Natural killer cell (primary cell): ENCODE measurements at regions not wholly inside any gene's neighbourhood (a gene's known extent, or its start where the extent isn't known, plus 50 kb on each side); places are given as distances from the start of the nearest gene placed in this dataset.
"Not testable (repeated sequence)": the region's sequence is repeated elsewhere in the genome, so short reads cannot be mapped to it uniquely, and the experiment has no call there.

Experiments used
- ATAC-seq, 3 donors: fragments of 150-1000 bp in 2 of 3; fragments of 200-7000 bp in 1 of 3; cut with Tn5 transposase; 1 replicate in 1 of 3; 2 replicates in 2 of 3; pipeline ENCODE4 v1.10.0; 2021; ENCODE audit warnings: mild to moderate bottlenecking in 2 of 3, moderate library complexity in 2 of 3
- DNase-seq, 2 donors: peaks; one replicate each; pipeline versions ENCODE4 v3.0.0 to v3.0.0-alpha.2; 2013 to 2021; ENCODE audit warnings: mixed read lengths in 1 of 2
- H3K27ac ChIP-seq: one replicate; pipeline ENCODE4 v1.5.1; 2013; ENCODE audit warnings: mild to moderate bottlenecking, low read length
- H3K27me3 ChIP-seq: one replicate; pipeline ENCODE4 v1.6.1; 2013; ENCODE audit warnings: low read length; ENCODE audit not compliant: control insufficient read depth, insufficient read depth
- H3K36me3 ChIP-seq: one replicate; pipeline ENCODE4 v1.6.1; 2013; ENCODE audit warnings: low read length; ENCODE audit not compliant: control insufficient read depth, insufficient read depth
- H3K4me1 ChIP-seq: one replicate; pipeline ENCODE4 v1.6.1; 2013; ENCODE audit warnings: low read length; ENCODE audit not compliant: control insufficient read depth, insufficient read depth
- H3K4me3 ChIP-seq: one replicate; pipeline ENCODE4 v1.5.1; 2013; ENCODE audit warnings: low read length
- H3K9me3 ChIP-seq: one replicate; pipeline ENCODE4 v1.6.1; 2013; ENCODE audit warnings: low read length; ENCODE audit not compliant: control insufficient read depth, insufficient read depth
- H3K27ac Mint-ChIP-seq, 2 donors: one replicate each; pipeline ENCODE4 v1.8.0; 2022; ENCODE audit warnings: mild to moderate bottlenecking in 2 of 2, mixed read lengths in 2 of 2, moderate library complexity in 1 of 2
- H3K27me3 Mint-ChIP-seq, 2 donors: one replicate each; pipeline ENCODE4 v1.8.0; 2022; ENCODE audit warnings: low read depth in 2 of 2, mixed read lengths in 2 of 2
- H3K36me3 Mint-ChIP-seq: one replicate; pipeline ENCODE4 v1.8.0; 2022; ENCODE audit warnings: mixed read lengths
- H3K4me1 Mint-ChIP-seq, 2 donors: one replicate each; pipeline ENCODE4 v1.8.0; 2022; ENCODE audit warnings: mixed read lengths in 2 of 2
- H3K4me3 Mint-ChIP-seq: one replicate; pipeline ENCODE4 v1.8.0; 2022; ENCODE audit warnings: mild to moderate bottlenecking, moderate library complexity, mixed read lengths
- H3K9me3 Mint-ChIP-seq, 2 donors: one replicate each; pipeline ENCODE4 v1.8.0; 2022; ENCODE audit warnings: mixed read lengths in 2 of 2
- CTCF ChIP-seq: fragments of 200-600 bp; IDR thresholded peaks from one replicate; pipeline ENCODE4 v1.8.0; 2022; ENCODE audit warnings: antibody characterized with exemption
- WGBS: methylation state at CpG from one replicate; pipeline ENCODE4 v1.1.7; 2013; ENCODE audit warnings: missing lambda C conversion rate; ENCODE audit not compliant: insufficient coverage; 5-methylcytosine and 5-hydroxymethylcytosine counted together
- intact Hi-C: fragments of 100-400 bp; cut with micrococcal nuclease; formaldehyde crosslinking; loops from one replicate; pipeline ENCODE4 v1.14.2; 2022

GRCh38 chr18:14945984-14946383 is 198.0 kb downstream of the ANKRD30B start:
- no peak overlapping the region for H3K27ac Mint-ChIP-seq
- H3K9me3 ChIP-seq: no peaks in the 10 kb centered on the region
- no peaks in the 10 kb centered on the region for H3K9me3 Mint-ChIP-seq
- no peak overlapping the region for H3K4me3 Mint-ChIP-seq
- H3K4me1 Mint-ChIP-seq: no peaks in the 10 kb centered on the region
- intact Hi-C loops: no loop called here
- 89% methylated on average over 7 of the region's 7 CpGs for WGBS
- no peak overlapping the region for H3K27ac ChIP-seq
- no peaks in the 10 kb centered on the region for H3K4me1 ChIP-seq
- ATAC-seq (no peak), DNase-seq (no peak)
- no peak for TF ChIP-seq CTCF
- H3K36me3 ChIP-seq: no peaks in the 10 kb centered on the region
- H3K4me3 ChIP-seq: no peak overlapping the region
- H3K27me3 Mint-ChIP-seq: no peaks in the 10 kb centered on the region
- H3K36me3 Mint-ChIP-seq: no peaks in the 10 kb centered on the region
- no peaks in the 10 kb centered on the region for H3K27me3 ChIP-seq

DNA sequence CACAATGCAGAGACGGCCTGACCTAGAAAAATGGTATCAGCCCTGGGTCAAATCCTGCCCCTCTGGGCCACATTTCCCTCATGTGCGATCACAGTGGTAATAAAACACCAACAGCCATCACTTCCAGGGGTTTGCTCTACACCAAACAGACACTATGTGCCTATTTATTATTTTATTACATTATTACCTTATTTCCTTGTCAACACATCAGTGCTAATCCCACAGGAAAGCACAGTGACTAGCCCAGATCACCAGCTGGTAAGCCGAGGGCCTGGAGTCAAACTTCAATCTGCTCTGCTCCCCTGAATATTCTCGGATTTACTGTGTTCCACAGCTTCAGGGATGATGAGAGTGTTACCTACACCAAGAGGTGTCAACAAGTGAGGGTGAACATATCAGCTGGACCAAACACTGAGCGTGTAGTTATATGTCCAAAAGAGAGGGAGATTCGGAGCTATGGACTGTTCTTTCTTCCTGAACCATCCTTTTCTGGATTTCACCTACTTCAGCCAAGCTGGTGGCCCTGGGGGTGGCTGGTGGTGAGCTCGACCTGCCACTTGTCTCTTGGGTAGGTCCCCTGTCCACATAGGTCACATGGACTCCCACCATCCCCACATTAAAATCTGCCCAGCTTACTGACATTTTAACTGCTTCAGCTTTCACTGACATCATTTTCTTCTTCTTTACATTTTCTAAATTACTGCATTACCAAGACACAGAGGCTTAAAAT is 198.9 kb downstream of the ANKRD30B start:
- not testable (repeated sequence) for ATAC-seq

DNA sequence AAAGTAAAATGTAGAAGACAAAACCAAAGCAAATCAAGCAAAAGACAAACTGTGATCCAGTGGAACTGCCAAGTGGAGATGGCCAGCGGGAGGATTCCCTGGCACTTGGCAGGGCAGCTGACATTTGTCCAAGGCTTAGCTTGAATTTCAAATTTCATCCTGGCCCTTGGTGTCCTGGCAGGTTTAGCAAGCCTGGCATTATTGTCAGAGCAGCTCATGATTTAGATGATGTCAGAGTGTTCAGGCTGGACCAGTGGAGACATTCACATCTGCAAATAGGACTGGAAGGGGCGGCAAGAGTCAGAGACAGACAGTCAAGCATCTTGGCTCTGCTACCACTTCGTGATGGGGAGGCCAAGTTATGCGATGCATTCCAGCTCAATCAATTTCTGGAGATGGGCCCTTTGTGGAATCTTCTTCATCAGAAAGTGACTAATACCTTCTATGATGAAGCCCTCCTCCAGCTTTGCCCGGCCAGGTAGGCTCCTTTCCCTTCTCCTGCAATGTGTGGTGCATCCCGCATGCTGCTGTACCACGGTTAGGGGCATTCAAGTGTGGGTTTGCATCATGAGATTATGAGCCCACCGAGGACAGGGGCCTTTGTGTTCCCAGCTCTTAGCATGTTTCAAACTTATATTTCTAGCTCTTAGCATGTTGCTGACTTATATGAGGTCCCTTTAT is 199.7 kb downstream of the ANKRD30B start:
- H3K36me3 Mint-ChIP-seq: no peaks in the 10 kb centered on the region
- no peaks in the 10 kb centered on the region for H3K27me3 ChIP-seq
- TF ChIP-seq CTCF: no peak
- H3K27me3 Mint-ChIP-seq: no peaks in the 10 kb centered on the region
- no peaks in the 10 kb centered on the region for H3K9me3 Mint-ChIP-seq
- no peak overlapping the region for H3K27ac ChIP-seq
- no peaks in the 10 kb centered on the region for H3K4me1 ChIP-seq
- H3K9me3 ChIP-seq: no peaks in the 10 kb centered on the region
- no peak overlapping the region for H3K4me3 ChIP-seq
- no peaks in the 10 kb centered on the region for H3K4me1 Mint-ChIP-seq
- intact Hi-C loops: no loop called here
- no peak overlapping the region for H3K4me3 Mint-ChIP-seq
- H3K27ac Mint-ChIP-seq: no peak overlapping the region
- 74% methylated on average over 7 of the region's 8 CpGs for WGBS
- ATAC-seq (no peak), DNase-seq (no peak)
- no peaks in the 10 kb centered on the region for H3K36me3 ChIP-seq

More for the DNA sequence above, 198.9 kb downstream of the ANKRD30B start:
- 69% methylated on average over 7 of the region's 7 CpGs for WGBS
- H3K9me3 Mint-ChIP-seq, H3K4me3 ChIP-seq, H3K27ac ChIP-seq, H3K36me3 ChIP-seq, H3K4me1 ChIP-seq, H3K9me3 ChIP-seq, H3K27me3 Mint-ChIP-seq, H3K36me3 Mint-ChIP-seq, H3K27me3 ChIP-seq, H3K27ac Mint-ChIP-seq, intact Hi-C loops, DNase-seq, H3K4me1 Mint-ChIP-seq, H3K4me3 Mint-ChIP-seq: not testable (repeated sequence)

DNA sequence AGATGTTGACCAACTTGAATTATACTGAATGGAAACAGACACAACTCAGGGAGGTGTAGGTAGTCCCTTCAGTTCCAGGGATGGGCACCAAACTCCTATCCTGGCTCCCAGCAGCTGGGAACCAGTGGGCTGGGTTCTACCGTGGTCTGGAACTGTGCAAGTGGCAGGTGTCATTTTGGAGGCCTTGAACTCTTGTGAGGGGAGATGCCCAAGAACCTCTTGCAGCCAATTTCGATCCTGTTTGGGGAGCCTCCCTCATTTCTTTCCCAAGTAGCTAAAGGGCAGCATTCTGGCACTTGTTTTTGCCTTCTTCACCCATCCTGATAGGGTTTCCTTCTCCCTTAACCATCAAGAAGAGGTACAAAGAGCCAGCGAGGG is 200.2 kb downstream of the ANKRD30B start:
- no peaks in the 10 kb centered on the region for H3K4me1 ChIP-seq
- TF ChIP-seq CTCF: no peak
- no peak overlapping the region for H3K4me3 ChIP-seq
- DNase-seq (no peak), ATAC-seq (no peak)
- no peak overlapping the region for H3K4me3 Mint-ChIP-seq
- H3K27ac ChIP-seq: no peak overlapping the region
- no peaks in the 10 kb centered on the region for H3K36me3 ChIP-seq
- H3K27me3 ChIP-seq: no peaks in the 10 kb centered on the region
- intact Hi-C loops: no loop called here
- no peaks in the 10 kb centered on the region for H3K36me3 Mint-ChIP-seq
- no peaks in the 10 kb centered on the region for H3K9me3 ChIP-seq
- H3K4me1 Mint-ChIP-seq: no peaks in the 10 kb centered on the region
- H3K27me3 Mint-ChIP-seq: no peaks in the 10 kb centered on the region
- H3K27ac Mint-ChIP-seq: no peak overlapping the region
- 64% methylated on average over 3 of the region's 3 CpGs for WGBS
- no peaks in the 10 kb centered on the region for H3K9me3 Mint-ChIP-seq
